Lower lobe of right lung (tissue), 2 donors: ENCODE measurements at regions not wholly inside any gene's neighbourhood (a gene's known extent, or its start where the extent isn't known, plus 50 kb on each side); places are given as distances from the start of the nearest gene placed in this dataset.

Experiments
- ATAC-seq, 2 donors: fragments of 200-7000 bp; cut with Tn5 transposase; one replicate each; pipeline ENCODE4 v1.9.1; 2020 to 2022; ENCODE audit warnings: mild to moderate bottlenecking in 2 of 2, moderate library complexity in 2 of 2
- DNase-seq: peaks from one replicate; pipeline ENCODE4 v3.0.0-alpha.2; 2020
- H3K27ac ChIP-seq: fragments of 200-600 bp; one replicate; pipeline ENCODE4 v1.8.0; 2022
- H3K27me3 ChIP-seq: fragments of 200-600 bp; one replicate; pipeline ENCODE4 v1.8.0; 2022; ENCODE audit warnings: low read depth
- H3K36me3 ChIP-seq: fragments of 200-600 bp; one replicate; pipeline ENCODE4 v1.8.0; 2022; ENCODE audit warnings: mild to moderate bottlenecking
- H3K4me1 ChIP-seq: fragments of 200-600 bp; one replicate; pipeline ENCODE4 v1.8.0; 2022
- H3K4me3 ChIP-seq: fragments of 200-600 bp; one replicate; pipeline ENCODE4 v1.8.0; 2022; ENCODE audit warnings: mild to moderate bottlenecking
- H3K9me3 ChIP-seq: fragments of 200-600 bp; one replicate; pipeline ENCODE4 v1.8.0; 2022
- CTCF ChIP-seq: fragments of 200-600 bp; IDR thresholded peaks from one replicate; pipeline ENCODE4 v1.8.0; 2022; ENCODE audit warnings: antibody characterized with exemption, mild to moderate bottlenecking
- intact Hi-C: fragments of 100-400 bp; cut with DNase I; formaldehyde crosslinking; loops from one replicate; pipeline ENCODE4 v1.11.0; 2022
- donor health status: DM: no; HTN: yes; CAD: no; lungs with severe emphysema.

- Histone ChIP-seq H3K36me3 (no peaks in the 10 kb centered on the region), H3K4me3 (no peak overlapping the region), H3K4me1 (no peaks in the 10 kb centered on the region), H3K27ac (no peak overlapping the region), H3K9me3 (no peaks in the 10 kb centered on the region), H3K27me3 (no peaks in the 10 kb centered on the region)
- ATAC-seq, result no peak
- TF ChIP-seq CTCF, result no peak
- DNase-seq, result no peak
- intact Hi-C loops, result no loop called here
Measured at GRCh38 chr12:127528551-127528950, 738.4 kb upstream of the TMEM132C start.

GRCh38 chr12:127531542-127531941 lies 735.4 kb upstream of the TMEM132C start:
- H3K4me1 ChIP-seq, result no peaks in the 10 kb centered on the region
- H3K4me3 ChIP-seq, result no peak overlapping the region
- DNase-seq (no peak), ATAC-seq (no peak)
- intact Hi-C loops, result no loop called here
- H3K36me3 ChIP-seq, result no peaks in the 10 kb centered on the region
- H3K27me3 ChIP-seq, result no peaks in the 10 kb centered on the region
- H3K27ac ChIP-seq, result no peak overlapping the region
- peaks cover 6% of the 10 kb centered on the region for H3K9me3 ChIP-seq
- TF ChIP-seq CTCF, result no peak

DNA sequence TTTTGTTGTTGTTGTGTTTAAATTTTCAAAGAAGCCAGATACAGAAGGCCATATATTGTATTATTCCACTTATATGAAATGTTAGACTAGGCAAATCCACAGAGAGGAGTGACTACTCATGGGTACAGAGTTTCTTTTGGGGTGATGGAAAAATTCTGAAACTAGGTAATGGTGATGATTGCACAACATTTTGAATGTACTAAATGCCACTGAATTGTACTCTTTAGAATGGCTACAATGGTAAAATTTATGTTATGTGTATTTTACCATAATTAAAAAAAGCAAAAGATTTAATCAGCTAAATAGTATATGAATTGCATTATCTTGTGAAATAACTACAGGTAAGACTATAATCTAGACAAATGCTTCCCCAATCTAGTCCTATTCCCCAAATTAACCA lies 733.6 kb upstream of the TMEM132C start:
- no peak for TF ChIP-seq CTCF
- Histone ChIP-seq H3K9me3 (peaks cover 6% of the 10 kb centered on the region), H3K36me3 (no peaks in the 10 kb centered on the region), H3K27me3 (no peaks in the 10 kb centered on the region), H3K4me1 (no peaks in the 10 kb centered on the region), H3K27ac (no peak overlapping the region), H3K4me3 (no peak overlapping the region)
- DNase-seq, result no peak
- ATAC-seq, result no peak
- intact Hi-C loops, result no loop called here

DNA sequence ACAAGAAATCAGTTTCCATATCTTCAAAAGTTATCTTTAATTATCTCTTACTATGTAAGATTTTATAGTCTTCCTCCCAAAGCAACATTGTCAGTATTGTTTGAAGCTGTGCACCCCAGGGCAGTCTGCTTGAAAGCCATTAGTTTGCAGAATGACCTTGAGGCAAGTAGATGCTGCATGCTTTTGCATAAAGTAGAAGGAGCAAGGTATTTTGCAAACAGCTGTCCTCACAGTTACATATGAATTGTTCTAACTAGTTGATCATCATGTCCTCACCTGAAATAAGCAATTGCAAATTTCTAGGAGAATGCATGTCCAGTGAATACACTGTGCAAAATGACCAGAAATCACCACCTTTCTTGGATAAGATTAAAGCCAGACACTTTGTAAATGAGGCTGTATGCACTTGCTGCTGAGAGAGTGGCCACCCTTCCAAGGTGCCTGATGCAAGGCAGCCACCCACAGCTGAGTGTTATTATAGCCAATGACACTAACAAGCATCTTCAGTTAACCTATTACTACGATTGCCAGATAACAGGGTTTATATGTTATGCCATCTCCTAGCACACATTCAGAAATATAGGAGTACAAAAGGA lies 730.0 kb upstream of the TMEM132C start:
- no peak overlapping the region for H3K27ac ChIP-seq
- intact Hi-C loops, result no loop called here
- H3K36me3 ChIP-seq, result no peaks in the 10 kb centered on the region
- no peaks in the 10 kb centered on the region for H3K27me3 ChIP-seq
- no peaks in the 10 kb centered on the region for H3K4me1 ChIP-seq
- TF ChIP-seq CTCF, result no peak
- no peak for DNase-seq
- no peak for ATAC-seq
- peaks cover 6% of the 10 kb centered on the region for H3K9me3 ChIP-seq
- no peak overlapping the region for H3K4me3 ChIP-seq

GRCh38 chr12:127538316-127538715 lies 728.7 kb upstream of the TMEM132C start:
- Histone ChIP-seq H3K27me3 (no peaks in the 10 kb centered on the region), H3K27ac (no peak overlapping the region), H3K9me3 (peaks cover 6% of the 10 kb centered on the region), H3K36me3 (no peaks in the 10 kb centered on the region), H3K4me1 (no peaks in the 10 kb centered on the region), H3K4me3 (no peak overlapping the region)
- intact Hi-C loops, result no loop called here
- no peak for DNase-seq
- ATAC-seq, result no peak
- no peak for TF ChIP-seq CTCF
